ENCODE measurements at regions not wholly inside any gene's neighbourhood (a gene's known extent, or its start where the extent isn't known, plus 50 kb on each side); places are given as distances from the start of the nearest gene placed in this dataset.

GRCh38 chr14:71753126-71753830 lies 179.0 kb upstream of the RGS6 start:
- Histone ChIP-seq H3K4me1 (ENCODE audit: insufficient read depth, low read length, poor library complexity, severe bottlenecking) (peaks cover 8% of the 10 kb centered on the region), H3K4me2 (ENCODE audit: low read length) (peak overlapping the region; percentile 39), H2AFZ (ENCODE audit: low read length) (peak overlapping the region; percentile 35; the same call in 1 of the 2 replicates), H3K36me3 (ENCODE audit: insufficient read depth, low read length) (no peaks in the 10 kb centered on the region), H3K27ac (ENCODE audit: low read depth, low read length, poor library complexity, severe bottlenecking) (no peak overlapping the region), H3K4me3 (ENCODE audit: low read depth, low read length, poor library complexity, severe bottlenecking) (no peak overlapping the region), H3K9me2 (ENCODE audit: insufficient read depth, low read length) (no peaks in the 10 kb centered on the region), H3K9me3 (ENCODE audit: low read length) (no peaks in the 10 kb centered on the region; the same call in 1 of the 2 replicates), H4K20me1 (ENCODE audit: insufficient read depth, low read length) (no peaks in the 10 kb centered on the region), H3K79me2 (ENCODE audit: insufficient read depth, low read depth, low read length) (no peaks in the 10 kb centered on the region)
- no TSS peak for BruUV-seq (replicated peaks)
- peak; percentile 98 for TF ChIP-seq CTCF (conservative IDR thresholded peaks at IDR 0.05; ENCODE audit: low read length)
- TF ChIP-seq EZH2phosphoT487 (IDR thresholded peaks at IDR 0.05; ENCODE audit: borderline replicate concordance, low read depth, low read length), result no peak
- POLR2A ChIA-PET, result no interaction called here
- CTCF ChIA-PET (ENCODE audit: unreplicated experiment), result interaction anchor here (1.0 kb wide), 1 partner anchor 615 kb away, joined by 4 read pairs; no protein-coding TSS in a partner anchor
- intact Hi-C loops (cut with micrococcal nuclease; ENCODE audit: unreplicated experiment), result loop anchor here (1.0 to 10.0 kb wide), 4 partner anchors 102 to 649 kb away; no protein-coding TSS in a partner anchor
- peak; percentile 81 for DNase-seq (ENCODE audit: low spot score)

DNA sequence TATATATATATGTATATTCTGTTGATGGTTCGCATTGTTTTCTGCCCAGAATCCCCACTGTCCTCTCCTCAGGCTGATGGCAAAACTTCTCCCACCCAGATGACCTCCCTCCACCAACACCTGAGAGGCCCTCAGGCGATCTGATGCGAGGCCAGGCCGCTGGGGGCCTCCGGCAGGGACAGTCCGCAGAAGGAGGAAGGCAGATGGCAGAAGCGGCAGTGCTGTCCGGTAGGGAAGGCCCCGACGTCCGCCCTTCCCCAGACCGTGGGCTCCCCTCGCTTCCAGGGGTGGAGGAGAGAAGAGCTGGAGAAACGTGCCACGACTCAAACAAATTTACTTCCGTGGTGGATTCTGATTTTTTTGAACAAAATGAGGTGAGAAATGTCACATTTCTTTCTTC lies 178.3 kb upstream of the RGS6 start:
- H3K4me2 ChIP-seq (ENCODE audit: low read length), result no peak overlapping the region
- H3K9me3 ChIP-seq (ENCODE audit: low read length), result no peaks in the 10 kb centered on the region
- intact Hi-C loops (cut with micrococcal nuclease; ENCODE audit: unreplicated experiment), result loop anchor here (1.0 to 10.0 kb wide), 4 partner anchors 101 to 650 kb away; no protein-coding TSS in a partner anchor
- H3K9me2 ChIP-seq (ENCODE audit: insufficient read depth, low read length), result no peaks in the 10 kb centered on the region
- BruUV-seq (replicated peaks), result no TSS peak
- H2AFZ ChIP-seq (ENCODE audit: low read length), result no peak overlapping the region
- no peaks in the 10 kb centered on the region for H3K36me3 ChIP-seq (ENCODE audit: insufficient read depth, low read length)
- no peak overlapping the region for H3K27ac ChIP-seq (ENCODE audit: low read depth, low read length, poor library complexity, severe bottlenecking)
- no peaks in the 10 kb centered on the region for H4K20me1 ChIP-seq (ENCODE audit: insufficient read depth, low read length)
- peaks cover 13% of the 10 kb centered on the region for H3K4me1 ChIP-seq (ENCODE audit: insufficient read depth, low read length, poor library complexity, severe bottlenecking)
- TF ChIP-seq CTCF (conservative IDR thresholded peaks at IDR 0.05; ENCODE audit: low read length) (no peak), EZH2phosphoT487 (IDR thresholded peaks at IDR 0.05; ENCODE audit: borderline replicate concordance, low read depth, low read length) (no peak)
- ChIA-PET POLR2A (no interaction called here), CTCF (ENCODE audit: unreplicated experiment) (no interaction called here)
- H3K4me3 ChIP-seq (ENCODE audit: low read depth, low read length, poor library complexity, severe bottlenecking), result no peak overlapping the region
- DNase-seq (ENCODE audit: low spot score), result no peak
- H3K79me2 ChIP-seq (ENCODE audit: insufficient read depth, low read depth, low read length), result no peaks in the 10 kb centered on the region

DNA sequence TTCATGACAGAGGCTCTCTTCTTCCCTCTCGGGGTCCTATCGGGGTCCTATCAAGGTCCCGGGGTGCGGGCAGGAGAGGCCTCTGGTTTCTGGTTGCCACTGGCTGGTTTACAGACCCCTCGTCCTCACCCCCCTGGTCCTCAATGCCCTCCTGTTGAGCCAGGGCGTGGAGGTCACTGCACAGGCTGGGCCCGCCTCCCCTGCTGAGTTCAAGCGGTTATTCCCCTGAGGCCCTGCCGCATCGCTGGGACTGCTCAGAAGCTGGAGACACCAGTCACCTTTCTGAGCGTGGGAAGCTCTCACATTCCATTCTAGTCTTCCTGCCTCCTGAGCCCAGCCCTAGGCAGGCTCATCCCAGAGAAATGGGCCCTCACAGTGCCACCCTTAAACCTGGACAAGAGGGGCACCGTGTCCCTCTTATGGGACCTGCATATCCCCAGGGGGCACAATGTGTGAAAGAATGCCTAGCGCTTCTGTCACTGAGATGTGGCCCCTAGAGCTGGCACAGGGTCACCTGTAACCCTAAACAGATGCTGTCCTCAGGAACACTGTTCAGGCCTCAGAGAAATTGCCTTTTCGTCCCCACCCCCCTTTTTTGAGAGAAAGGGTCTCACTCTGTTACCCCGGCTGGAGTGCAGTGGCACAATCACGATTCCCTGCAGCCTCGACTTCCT lies 177.7 kb upstream of the RGS6 start:
- Histone ChIP-seq H3K79me2 (ENCODE audit: insufficient read depth, low read depth, low read length) (no peaks in the 10 kb centered on the region), H3K27ac (ENCODE audit: low read depth, low read length, poor library complexity, severe bottlenecking) (no peak overlapping the region), H3K9me2 (ENCODE audit: insufficient read depth, low read length) (no peaks in the 10 kb centered on the region), H3K4me3 (ENCODE audit: low read depth, low read length, poor library complexity, severe bottlenecking) (no peak overlapping the region), H3K36me3 (ENCODE audit: insufficient read depth, low read length) (no peaks in the 10 kb centered on the region), H2AFZ (ENCODE audit: low read length) (no peak overlapping the region), H3K4me2 (ENCODE audit: low read length) (no peak overlapping the region), H3K9me3 (ENCODE audit: low read length) (no peaks in the 10 kb centered on the region), H3K4me1 (ENCODE audit: insufficient read depth, low read length, poor library complexity, severe bottlenecking) (peaks cover 13% of the 10 kb centered on the region), H4K20me1 (ENCODE audit: insufficient read depth, low read length) (no peaks in the 10 kb centered on the region)
- ChIA-PET CTCF (ENCODE audit: unreplicated experiment) (no interaction called here), POLR2A (no interaction called here)
- no TSS peak for BruUV-seq (replicated peaks)
- DNase-seq (ENCODE audit: low spot score), result no peak
- intact Hi-C loops (cut with micrococcal nuclease; ENCODE audit: unreplicated experiment), result loop anchor here (10.0 kb wide), 1 partner anchor 100 kb away; no protein-coding TSS in a partner anchor
- TF ChIP-seq CTCF (conservative IDR thresholded peaks at IDR 0.05; ENCODE audit: low read length) (no peak), EZH2phosphoT487 (IDR thresholded peaks at IDR 0.05; ENCODE audit: borderline replicate concordance, low read depth, low read length) (no peak)
